ENCODE measurements at regions not wholly inside any gene's neighbourhood (a gene's known extent, or its start where the extent isn't known, plus 50 kb on each side); places are given as distances from the start of the nearest gene placed in this dataset.

- no peak for TF ChIP-seq CTCF (conservative IDR thresholded peaks at IDR 0.05; ENCODE audit: low read depth, low read length)
- no peak for TF ChIP-seq POLR2A (IDR thresholded peaks at IDR 0.05; ENCODE audit: low read depth, low read length)
- no peak for TF ChIP-seq RCOR1 (IDR thresholded peaks at IDR 0.05; ENCODE audit: insufficient replicate concordance, low read length)
- TF ChIP-seq RAD21 (IDR thresholded peaks at IDR 0.05; ENCODE audit: low read length) = no peak
- no peak for TF ChIP-seq CEBPB (IDR thresholded peaks at IDR 0.05; ENCODE audit: low read depth, low read length)
- no peak for TF ChIP-seq FOS (IDR thresholded peaks at IDR 0.05; ENCODE audit: low read depth, low read length)
- no peak for TF ChIP-seq MAFK (IDR thresholded peaks at IDR 0.05; ENCODE audit: low read depth, low read length)
Observed at GRCh38 chr4:177638871-177639270, 196.6 kb upstream of the AGA start.

Measured in IMR-90 (cell line).